HUES64 (cell line): ENCODE measurements at regions not wholly inside any gene's neighbourhood (a gene's known extent, or its start where the extent isn't known, plus 50 kb on each side); places are given as distances from the start of the nearest gene placed in this dataset.

Experiments
- H3K27ac ChIP-seq: 2 replicates; pipeline ENCODE4 v1.7.0; 2013; ENCODE audit warnings: low read depth, low read length, inconsistent platforms
- H3K27me3 ChIP-seq: 2 replicates; pipeline ENCODE4 v1.6.1; 2013; ENCODE audit warnings: mild to moderate bottlenecking, low read length; ENCODE audit not compliant: insufficient read depth
- H3K36me3 ChIP-seq: 2 replicates; pipeline ENCODE4 v1.6.1; 2013; ENCODE audit warnings: mild to moderate bottlenecking, low read length; ENCODE audit not compliant: insufficient read depth
- H3K4me1 ChIP-seq: 2 replicates; pipeline ENCODE4 v1.6.1; 2013; ENCODE audit warnings: mild to moderate bottlenecking, low read length, moderate library complexity; ENCODE audit not compliant: insufficient read depth
- H3K4me3 ChIP-seq: 2 replicates; pipeline ENCODE4 v1.5.1; 2013; ENCODE audit warnings: mild to moderate bottlenecking, low read length, moderate library complexity
- H3K9ac ChIP-seq: 2 replicates; pipeline ENCODE4 v1.6.1; 2013; ENCODE audit warnings: mild to moderate bottlenecking, low read depth, low read length
- H3K9me3 ChIP-seq: 2 replicates; pipeline ENCODE4 v1.6.1; 2013; ENCODE audit warnings: low read depth, low read length; ENCODE audit not compliant: insufficient read depth
- WGBS: fragments of 150-250, 120-280 bp; methylation state at CpG from one replicate; pipeline ENCODE4 v1.1.7; 2013; ENCODE audit warnings: missing lambda C conversion rate; 5-methylcytosine and 5-hydroxymethylcytosine counted together

DNA sequence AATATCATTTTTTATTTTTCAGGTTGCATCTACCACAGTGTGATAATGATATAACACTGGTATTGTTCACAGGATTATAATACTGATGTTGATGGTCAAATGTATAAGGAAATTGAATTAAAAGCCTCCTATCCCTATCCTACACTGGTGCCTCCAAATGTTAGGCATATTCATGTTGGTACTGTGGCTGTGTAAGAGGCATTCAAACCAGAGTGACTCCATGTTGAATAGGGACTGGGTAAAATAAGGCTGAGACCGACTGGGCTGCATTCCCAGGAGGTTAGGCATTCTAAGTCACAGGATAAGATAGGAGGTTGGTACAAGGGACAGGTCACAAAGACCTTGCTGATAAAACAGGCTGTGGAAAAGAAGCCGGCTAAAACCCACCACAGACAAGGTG lies 68.9 kb upstream of the RNU6-1 start:
- Histone ChIP-seq H3K4me3 (no peak overlapping the region), H3K36me3 (no peaks in the 10 kb centered on the region), H3K27me3 (no peaks in the 10 kb centered on the region), H3K9ac (no peak overlapping the region), H3K27ac (no peak overlapping the region), H3K9me3 (peaks cover 9% of the 10 kb centered on the region), H3K4me1 (no peaks in the 10 kb centered on the region)
- 84% methylated on average over 2 of the region's 2 CpGs for WGBS

- Histone ChIP-seq H3K4me1 (peaks cover 20% of the 10 kb centered on the region), H3K4me3 (no peak overlapping the region), H3K27ac (no peak overlapping the region), H3K27me3 (no peaks in the 10 kb centered on the region), H3K9me3 (peaks cover 8% of the 10 kb centered on the region), H3K36me3 (no peaks in the 10 kb centered on the region), H3K9ac (no peak overlapping the region)
- WGBS = 17% methylated on average over 1 of the region's 1 CpG
Measured at GRCh38 chr15:67911727-67912126, 71.9 kb upstream of the RNU6-1 start.

- Histone ChIP-seq H3K36me3 (no peaks in the 10 kb centered on the region), H3K27me3 (no peaks in the 10 kb centered on the region), H3K4me1 (peaks cover 26% of the 10 kb centered on the region), H3K4me3 (no peak overlapping the region), H3K9ac (no peak overlapping the region), H3K9me3 (peaks cover 13% of the 10 kb centered on the region), H3K27ac (no peak overlapping the region)
- 86% methylated on average over 1 of the region's 1 CpG for WGBS
Measured at GRCh38 chr15:67914028-67914427, 74.2 kb upstream of the RNU6-1 start.

GRCh38 chr15:67914537-67915460 lies 75.0 kb upstream of the RNU6-1 start:
- Histone ChIP-seq H3K27me3 (no peaks in the 10 kb centered on the region), H3K36me3 (no peaks in the 10 kb centered on the region), H3K9me3 (peaks cover 9% of the 10 kb centered on the region), H3K27ac (no peak overlapping the region), H3K9ac (no peak overlapping the region), H3K4me1 (peaks cover 26% of the 10 kb centered on the region), H3K4me3 (no peak overlapping the region)
- 41% methylated on average over 6 of the region's 6 CpGs for WGBS

- Histone ChIP-seq H3K4me1 (peaks cover 26% of the 10 kb centered on the region), H3K36me3 (no peaks in the 10 kb centered on the region), H3K27me3 (no peaks in the 10 kb centered on the region), H3K27ac (no peak overlapping the region), H3K9ac (no peak overlapping the region), H3K4me3 (no peak overlapping the region), H3K9me3 (peaks cover 5% of the 10 kb centered on the region; the same call in 1 of the 2 replicates)
- 58% methylated on average over 6 of the region's 7 CpGs for WGBS
Measured at GRCh38 chr15:67915461-67916374, 75.9 kb upstream of the RNU6-1 start.

DNA sequence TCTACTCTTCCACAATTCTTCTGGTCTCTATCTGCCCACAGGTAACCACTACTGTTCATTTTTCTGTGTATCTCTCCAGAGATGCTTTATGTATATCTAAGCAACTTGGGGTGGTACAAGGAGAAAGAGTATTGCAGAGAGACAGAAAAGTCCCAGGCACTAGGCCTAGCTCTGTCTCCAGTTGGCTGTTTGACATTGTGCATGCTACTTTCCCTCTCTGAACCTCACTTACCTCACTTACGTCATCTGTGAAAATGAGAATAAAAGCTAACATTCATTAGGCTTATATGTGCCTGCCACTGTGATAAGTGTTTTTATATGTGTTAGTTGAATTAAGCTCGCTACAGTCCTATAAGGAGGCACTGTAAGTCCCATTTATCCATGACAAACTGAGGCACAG lies 76.7 kb upstream of the RNU6-1 start:
- no CpG with 5 or more reads among the region's 2 CpGs for WGBS

GRCh38 chr15:67917037-67917436 lies 77.2 kb upstream of the RNU6-1 start:
- no peaks in the 10 kb centered on the region for H3K36me3 ChIP-seq
- H3K4me1 ChIP-seq = peaks cover 26% of the 10 kb centered on the region
- peaks cover 5% of the 10 kb centered on the region; the same call in 1 of the 2 replicates for H3K9me3 ChIP-seq
- H3K4me3 ChIP-seq = no peak overlapping the region
- 96% methylated on average over 4 of the region's 4 CpGs for WGBS
- no peak overlapping the region for H3K27ac ChIP-seq
- no peak overlapping the region for H3K9ac ChIP-seq
- H3K27me3 ChIP-seq = no peaks in the 10 kb centered on the region

More for the DNA sequence above, 76.7 kb upstream of the RNU6-1 start:
- Histone ChIP-seq H3K27me3 (no peaks in the 10 kb centered on the region), H3K4me3 (no peak overlapping the region), H3K9me3 (peaks cover 5% of the 10 kb centered on the region; the same call in 1 of the 2 replicates), H3K36me3 (no peaks in the 10 kb centered on the region), H3K9ac (no peak overlapping the region), H3K4me1 (peaks cover 26% of the 10 kb centered on the region), H3K27ac (no peak overlapping the region)

- H3K4me3 ChIP-seq = no peak overlapping the region
- 63% methylated on average over 1 of the region's 1 CpG for WGBS
- peaks cover 5% of the 10 kb centered on the region; the same call in 1 of the 2 replicates for H3K9me3 ChIP-seq
- H3K9ac ChIP-seq = no peak overlapping the region
- H3K4me1 ChIP-seq = peaks cover 26% of the 10 kb centered on the region
- H3K36me3 ChIP-seq = no peaks in the 10 kb centered on the region
- H3K27me3 ChIP-seq = no peaks in the 10 kb centered on the region
- no peak overlapping the region for H3K27ac ChIP-seq
Measured at GRCh38 chr15:67917636-67918035, 77.8 kb upstream of the RNU6-1 start.

DNA sequence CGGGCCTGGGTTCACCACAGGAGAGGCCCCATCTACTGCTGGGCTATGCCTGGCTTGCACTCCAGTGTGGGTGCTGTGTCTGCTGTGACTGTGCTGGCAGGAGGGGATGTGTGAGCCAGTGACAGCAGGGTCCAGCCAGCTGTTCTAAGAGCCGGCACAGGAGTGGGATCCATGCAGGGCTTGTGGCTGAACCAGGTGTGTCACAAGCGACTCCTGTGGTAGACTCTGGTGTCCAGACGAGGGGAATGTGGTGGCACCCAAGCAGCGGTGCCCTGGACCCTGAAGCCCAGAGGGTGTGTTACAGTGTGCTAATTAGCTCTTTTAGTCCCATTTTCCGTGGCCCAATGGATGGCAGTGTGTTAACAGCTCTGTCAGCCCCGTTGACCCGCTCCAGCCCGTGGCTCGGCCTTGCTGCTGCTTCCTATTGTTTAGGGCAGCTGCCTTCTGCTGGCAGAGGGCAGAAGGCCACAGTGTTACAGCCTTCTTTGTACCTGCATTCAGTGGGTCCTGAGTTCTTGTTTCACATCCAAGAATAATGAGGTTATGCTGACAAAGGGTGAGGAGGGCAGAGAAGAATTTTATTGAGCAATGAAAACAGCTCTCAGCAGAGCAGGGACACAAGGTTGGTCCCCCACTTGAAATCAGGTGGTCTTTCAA lies 78.5 kb upstream of the RNU6-1 start:
- no peak overlapping the region for H3K4me3 ChIP-seq
- no peaks in the 10 kb centered on the region for H3K36me3 ChIP-seq
- peaks cover 5% of the 10 kb centered on the region; the same call in 1 of the 2 replicates for H3K9me3 ChIP-seq
- no peaks in the 10 kb centered on the region for H3K27me3 ChIP-seq
- no peak overlapping the region for H3K9ac ChIP-seq
- 89% methylated on average over 10 of the region's 10 CpGs for WGBS
- H3K4me1 ChIP-seq = peaks cover 26% of the 10 kb centered on the region
- H3K27ac ChIP-seq = no peak overlapping the region

- no peak overlapping the region for H3K9ac ChIP-seq
- H3K27ac ChIP-seq = no peak overlapping the region
- H3K27me3 ChIP-seq = no peaks in the 10 kb centered on the region
- no peak overlapping the region for H3K4me3 ChIP-seq
- no peaks in the 10 kb centered on the region for H3K36me3 ChIP-seq
- 95% methylated on average over 6 of the region's 6 CpGs for WGBS
- H3K9me3 ChIP-seq = peaks cover 5% of the 10 kb centered on the region; the same call in 1 of the 2 replicates
- peaks cover 11% of the 10 kb centered on the region for H3K4me1 ChIP-seq
Measured at GRCh38 chr15:67920524-67921240, 80.8 kb upstream of the RNU6-1 start.
